SK-N-SH (cell line): ENCODE measurements at regions not wholly inside any gene's neighbourhood (a gene's known extent, or its start where the extent isn't known, plus 50 kb on each side); places are given as distances from the start of the nearest gene placed in this dataset.

Experiments
- CTCF ChIA-PET: fragments of 300-600, 350-600 bp; formaldehyde crosslinking; extraction: SDS; loops from one replicate; lab custom pipeline; 2021; lab: Yijun Ruan, JAX
- POLR2A ChIA-PET: fragments of 350-600 bp; sonication (Branson Sonifier 250); formaldehyde crosslinking; extraction: SDS; loops from one replicate; lab custom pipeline; 2020; ENCODE audit warnings: antibody characterized with exemption, inconsistent platforms; lab: Yijun Ruan, JAX
- DNase-seq: peaks from one replicate; pipeline ENCODE4 v3.0.0; 2012
- H2AFZ ChIP-seq: fragments of 200-600 bp; sonication (generic); 2 replicates; pipeline ENCODE4 v1.8.1; 2016; ENCODE audit warnings: antibody characterized with exemption, mild to moderate bottlenecking, low read depth
- H3F3A ChIP-seq: fragments of 200-600 bp; sonication (generic); replicated peaks from 2 replicates; pipeline ENCODE3; 2016; ENCODE audit warnings: antibody characterized with exemption, mild to moderate bottlenecking; ENCODE audit not compliant: insufficient read depth
- H3K27ac ChIP-seq, 2 experiments: fragments of 200-500 bp in 1 of 2; fragments of 200-600 bp in 1 of 2; sonication (Bioruptor generic) in 1 of 2; sonication (generic), shearing (Covaris generic) in 1 of 2; 2 replicates each; pipeline versions ENCODE4 v1.5.1 to v1.6.1; 2014 to 2016; ENCODE audit warnings: low read depth in 2 of 2, inconsistent platforms in 1 of 2, low read length in 1 of 2, mild to moderate bottlenecking in 1 of 2, mixed read lengths in 1 of 2
- H3K27me3 ChIP-seq: fragments of 200-600 bp; sonication (generic), shearing (Covaris generic); 2 replicates; pipeline ENCODE4 v1.6.1; 2016; ENCODE audit warnings: mixed run types; ENCODE audit not compliant: insufficient read depth
- H3K36me3 ChIP-seq, 2 experiments: fragments of 200-500 bp in 1 of 2; fragments of 200-600 bp in 1 of 2; sonication (Bioruptor generic) in 1 of 2; sonication (generic) in 1 of 2; replicated peaks in 1 of 2; 2 replicates each; pipeline versions ENCODE3 to v1.5.1; 2014 to 2016; ENCODE audit warnings: low read length in 1 of 2, mild to moderate bottlenecking in 1 of 2; ENCODE audit not compliant: insufficient read depth in 2 of 2, control insufficient read depth in 1 of 2
- H3K4me1 ChIP-seq, 2 experiments: fragments of 200-500 bp in 1 of 2; fragments of 200-600 bp in 1 of 2; sonication (Bioruptor generic) in 1 of 2; sonication (generic), shearing (Covaris generic) in 1 of 2; 2 replicates each; pipeline versions ENCODE4 v1.5.1 to v1.6.1; 2014 to 2016; ENCODE audit warnings: low read depth in 1 of 2, low read length in 1 of 2, mixed run types in 1 of 2; ENCODE audit not compliant: insufficient read depth in 2 of 2, control insufficient read depth in 1 of 2
- H3K4me2 ChIP-seq: fragments of 200-600 bp; sonication (generic), shearing (Covaris generic); 2 replicates; pipeline ENCODE4 v1.6.1; 2017; ENCODE audit warnings: mixed run types
- H3K4me3 ChIP-seq, 2 experiments: fragments of 200-500 bp in 1 of 2; fragments of 200-600 bp in 1 of 2; sonication (Bioruptor generic) in 1 of 2; sonication (generic), shearing (Covaris generic) in 1 of 2; 2 replicates each; pipeline versions ENCODE4 v1.5.1 to v1.8.1; 2014 to 2016; ENCODE audit warnings: low read depth in 2 of 2, inconsistent platforms in 1 of 2, low read length in 1 of 2, mild to moderate bottlenecking in 1 of 2, mixed read lengths in 1 of 2, moderate library complexity in 1 of 2
- H3K79me2 ChIP-seq: fragments of 200-600 bp; sonication (generic); 2 replicates; pipeline ENCODE4 v1.8.1; 2017; ENCODE audit warnings: mild to moderate bottlenecking; ENCODE audit not compliant: insufficient read depth
- H3K9ac ChIP-seq: fragments of 200-600 bp; sonication (generic); 2 replicates; pipeline ENCODE4 v1.6.1; 2017; ENCODE audit warnings: mixed run types
- H3K9me2 ChIP-seq: fragments of 200-600 bp; sonication (generic); 2 replicates; pipeline ENCODE4 v1.6.1; 2017; ENCODE audit warnings: mixed run types
- H3K9me3 ChIP-seq: fragments of 200-600 bp; sonication (generic); 2 replicates; pipeline ENCODE4 v1.6.1; 2017; ENCODE audit warnings: mixed run types, mild to moderate bottlenecking, moderate library complexity
- H4K20me1 ChIP-seq: fragments of 200-600 bp; sonication (generic); 2 replicates; pipeline ENCODE4 v1.6.1; 2017; ENCODE audit warnings: mild to moderate bottlenecking, mixed run types; ENCODE audit not compliant: insufficient read depth
- CTCF ChIP-seq: fragments of 200-600 bp; sonication (generic); IDR thresholded peaks from 2 replicates; pipeline ENCODE4 v1.6.1; 2017; ENCODE audit warnings: antibody characterized with exemption, mild to moderate bottlenecking, moderate library complexity
- EZH2phosphoT487 ChIP-seq: fragments of 200-600 bp; sonication (generic); IDR thresholded peaks from 2 replicates; pipeline ENCODE4 v1.6.1; 2017; ENCODE audit warnings: low read depth, mixed run types, mild to moderate bottlenecking, antibody characterized with exemption, moderate library complexity, borderline replicate concordance
- MEF2A ChIP-seq: IDR thresholded peaks from 2 replicates; pipeline ENCODE4 v1.4.0; 2012; ENCODE audit warnings: low read depth, borderline replicate concordance
- NRF1 ChIP-seq: IDR thresholded peaks from 2 replicates; pipeline ENCODE4 v1.6.1; 2012; ENCODE audit warnings: low read depth, mild to moderate bottlenecking, low read length
- RAD21 ChIP-seq: IDR thresholded peaks from 2 replicates; pipeline ENCODE4 v1.6.1; 2012; ENCODE audit warnings: mild to moderate bottlenecking, low read length
- RCOR1 ChIP-seq: fragments of 150-350 bp; IDR thresholded peaks from 2 replicates; pipeline ENCODE4 v1.6.1; 2017; ENCODE audit warnings: antibody characterized with exemption, low read length
- REST ChIP-seq: IDR thresholded peaks from 2 replicates; pipeline ENCODE4 v1.6.1; 2012; ENCODE audit warnings: mild to moderate bottlenecking, low read depth, low read length, moderate library complexity
- RXRA ChIP-seq: IDR thresholded peaks from 2 replicates; pipeline ENCODE4 v1.4.0; 2012; ENCODE audit warnings: low read depth, mild to moderate bottlenecking, borderline replicate concordance
- SIN3A ChIP-seq: IDR thresholded peaks from 2 replicates; pipeline ENCODE4 v1.6.1; 2012; ENCODE audit warnings: low read depth, mild to moderate bottlenecking, low read length, moderate library complexity, borderline replicate concordance
- SMC3 ChIP-seq: IDR thresholded peaks from 2 replicates; pipeline ENCODE4 v1.6.1; 2012; ENCODE audit warnings: low read depth, low read length, improper control_type of control experiment
- TAF1 ChIP-seq: IDR thresholded peaks from 2 replicates; pipeline ENCODE4 v1.6.1; 2012; ENCODE audit warnings: low read depth, mild to moderate bottlenecking, low read length, moderate library complexity, borderline replicate concordance
- TCF12 ChIP-seq: IDR thresholded peaks from 2 replicates; pipeline ENCODE4 v1.4.0; 2012
- USF1 ChIP-seq: IDR thresholded peaks from 2 replicates; pipeline ENCODE4 v1.4.0; 2012; ENCODE audit warnings: low read depth, borderline replicate concordance
- WGBS: methylation state at CpG from one replicate; pipeline ENCODE4 v1.1.6; 2017; ENCODE audit warnings: low lambda C conversion rate; 5-methylcytosine and 5-hydroxymethylcytosine counted together
- TF ChIP-seq, protein P1 (sequence below): IDR thresholded peaks from 2 replicates; pipeline ENCODE4 v1.4.0; 2012; ENCODE audit warnings: low read depth

- Histone ChIP-seq H3K9ac (no peak overlapping the region), H3K4me3 (no peak overlapping the region), H3K27ac (no peak overlapping the region), H3K27me3 (no peaks in the 10 kb centered on the region), H2AFZ (no peak overlapping the region), H3F3A (peaks cover 6% of the 10 kb centered on the region), H3K4me2 (no peak overlapping the region), H3K36me3 (no peaks in the 10 kb centered on the region), H3K9me3 (no peaks in the 10 kb centered on the region), H4K20me1 (no peaks in the 10 kb centered on the region), H3K9me2 (no peaks in the 10 kb centered on the region), H3K79me2 (no peaks in the 10 kb centered on the region), H3K4me1 (no peaks in the 10 kb centered on the region; a peak in 1 of 4 replicates)
- ChIA-PET CTCF (interaction anchor here (0.7 kb wide), 1 partner anchor 16 kb away, joined by 3 read pairs; no protein-coding TSS in a partner anchor), POLR2A (no interaction called here)
- no peak for TF ChIP-seq SIN3A
- no peak for TF ChIP-seq RAD21
- TF ChIP-seq TAF1 = no peak
- no peak for TF ChIP-seq EZH2phosphoT487
- no peak for TF ChIP-seq RCOR1
- no peak for TF ChIP-seq RXRA
- no peak for TF ChIP-seq REST
- TF ChIP-seq NRF1 = no peak
- no peak for TF ChIP-seq TCF12
- WGBS = 74% methylated on average over 4 of the region's 4 CpGs
- no peak for DNase-seq
These were observed 63.7 kb upstream of the ST6GALNAC3 start for GRCh38 chr1:76010802-76011201.

DNA sequence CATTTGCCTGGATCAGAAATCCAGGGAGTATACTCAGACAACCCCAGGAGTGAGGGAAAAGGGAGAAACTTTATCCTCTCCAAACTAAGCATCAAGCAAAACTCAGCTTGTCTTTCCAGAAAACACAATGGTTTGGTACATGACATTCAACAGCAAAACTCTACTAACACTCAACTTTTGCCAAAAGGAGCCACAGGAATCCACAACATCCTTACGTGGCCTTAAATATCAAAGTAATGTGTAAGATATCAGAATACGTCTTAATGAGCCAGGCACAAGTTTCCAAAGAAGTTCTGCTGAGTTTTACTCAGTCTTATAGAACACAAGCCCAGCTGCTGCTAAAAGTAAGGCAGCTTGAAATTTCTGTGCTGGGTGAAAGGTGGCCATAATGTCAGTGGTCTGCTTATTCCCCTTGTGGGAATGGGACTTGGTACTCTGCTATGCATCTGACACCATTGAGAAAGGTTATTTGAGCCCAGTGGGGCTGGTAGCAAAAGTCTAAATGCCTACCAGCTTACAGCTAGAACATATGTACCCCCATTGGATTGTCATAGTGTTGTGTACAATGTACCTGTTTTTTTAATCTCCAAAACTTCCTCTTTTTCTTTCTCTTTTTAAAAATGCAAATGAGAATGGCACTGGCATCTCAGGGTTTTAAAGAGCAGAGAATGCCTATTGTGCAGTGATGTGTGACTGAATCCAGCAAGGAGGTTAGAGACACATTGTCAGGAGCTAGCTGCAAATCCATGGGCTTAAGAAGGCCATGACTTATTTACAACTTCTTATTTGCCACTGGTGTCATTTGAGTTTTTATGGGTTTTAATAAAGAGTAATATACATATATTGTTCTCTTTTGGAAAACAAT lies 62.0 kb upstream of the ST6GALNAC3 start:
- 83% methylated on average over 2 of the region's 2 CpGs for WGBS
- H2AFZ ChIP-seq = no peak overlapping the region
- no peak overlapping the region for H3K9ac ChIP-seq
- POLR2A ChIA-PET = no interaction called here
- TF ChIP-seq RCOR1 (no peak), CTCF (no peak), MEF2A (no peak), USF1 (no peak), SMC3 (no peak), TAF1 (no peak), EZH2phosphoT487 (no peak), REST (no peak)
- TF ChIP-seq, protein P1, sequence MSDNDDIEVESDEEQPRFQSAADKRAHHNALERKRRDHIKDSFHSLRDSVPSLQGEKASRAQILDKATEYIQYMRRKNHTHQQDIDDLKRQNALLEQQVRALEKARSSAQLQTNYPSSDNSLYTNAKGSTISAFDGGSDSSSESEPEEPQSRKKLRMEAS = no peak
- TF ChIP-seq, all 33 proteins: peak for 0
- H3K9me3 ChIP-seq = no peaks in the 10 kb centered on the region
- H3K36me3 ChIP-seq = no peaks in the 10 kb centered on the region
- DNase-seq = no peak
- H4K20me1 ChIP-seq = no peaks in the 10 kb centered on the region
- CTCF ChIA-PET = no interaction called here
- no peak overlapping the region for H3K4me2 ChIP-seq
- peak overlapping the region in 1 of 2 experiments; percentile 34; a peak in 1 of 4 replicates for H3K27ac ChIP-seq
- H3K4me3 ChIP-seq = no peak overlapping the region
- no peaks in the 10 kb centered on the region; a peak in 1 of 4 replicates for H3K4me1 ChIP-seq
- H3K27me3 ChIP-seq = no peaks in the 10 kb centered on the region
- H3K79me2 ChIP-seq = no peaks in the 10 kb centered on the region
- H3K9me2 ChIP-seq = no peaks in the 10 kb centered on the region
- no peaks in the 10 kb centered on the region for H3F3A ChIP-seq
